NCI-H2171 (cell line): ENCODE measurements at regions not wholly inside any gene's neighbourhood (a gene's known extent, or its start where the extent isn't known, plus 50 kb on each side); places are given as distances from the start of the nearest gene placed in this dataset.

Source experiments
- DNase-seq: peaks from one replicate; lab custom pipeline; 2025; lab: John Stamatoyannopoulos, UW

- no peak for DNase-seq
These were observed 275.5 kb upstream of the TMEM161B start for GRCh38 chr5:88544136-88544645.

GRCh38 chr5:88542786-88543185, 274.1 kb upstream of the TMEM161B start:
- DNase-seq, result no peak

- no peak for DNase-seq
These were observed 271.9 kb upstream of the TMEM161B start for GRCh38 chr5:88540471-88541115.

DNA sequence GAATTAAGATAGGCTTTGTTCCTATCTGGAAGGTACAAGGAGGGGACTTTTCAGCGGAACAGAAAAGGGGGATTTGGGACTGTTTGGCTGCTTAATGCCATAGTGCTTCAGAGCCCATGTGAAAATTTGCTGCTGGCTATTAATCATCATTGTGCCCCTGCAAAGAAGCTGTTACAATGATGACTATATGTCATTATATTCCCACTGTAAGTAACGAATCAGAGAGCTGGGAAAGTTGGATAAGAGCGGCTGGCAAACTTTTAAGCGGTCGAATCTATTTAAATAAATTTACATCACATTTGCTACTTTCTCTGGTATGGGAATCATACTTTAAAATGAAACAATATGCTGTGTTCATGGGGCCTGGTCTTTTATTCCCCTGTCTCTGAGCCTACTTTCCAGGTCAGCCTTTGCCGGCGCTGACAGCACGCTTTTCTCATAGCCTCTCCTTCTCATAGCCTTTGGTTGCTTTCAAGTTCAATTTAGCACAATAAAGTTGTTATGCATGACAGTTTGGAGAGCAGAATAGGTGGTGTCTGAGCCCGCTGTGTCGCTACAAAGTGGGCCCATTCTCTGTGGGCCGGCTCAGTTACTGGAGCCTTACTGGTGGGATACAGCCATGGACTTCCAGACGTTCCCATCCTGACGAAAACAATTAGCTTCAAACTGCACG, 271.2 kb upstream of the TMEM161B start:
- DNase-seq, result no peak

GRCh38 chr5:88539026-88539425, 270.4 kb upstream of the TMEM161B start:
- DNase-seq, result no peak

GRCh38 chr5:88536146-88536545, 267.5 kb upstream of the TMEM161B start:
- no peak for DNase-seq

DNA sequence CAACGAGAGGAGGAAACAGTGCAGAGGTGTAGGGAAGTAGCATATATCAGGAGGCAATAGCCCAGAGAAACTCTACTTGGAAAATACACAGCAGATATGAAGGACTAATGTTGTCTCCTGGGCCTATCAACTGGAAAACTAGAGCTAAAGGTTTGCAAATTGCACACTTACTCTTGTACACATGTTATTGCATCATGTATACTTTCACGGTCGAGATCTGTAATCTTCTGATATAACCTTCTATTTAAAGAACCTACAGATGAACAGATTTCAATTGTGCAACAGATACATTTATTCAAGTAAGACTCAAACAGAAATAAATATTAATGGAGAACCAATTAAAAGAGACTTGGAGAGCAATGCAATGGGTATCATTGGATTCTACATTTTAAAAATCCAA, 256.3 kb upstream of the TMEM161B start:
- DNase-seq, result no peak

DNA sequence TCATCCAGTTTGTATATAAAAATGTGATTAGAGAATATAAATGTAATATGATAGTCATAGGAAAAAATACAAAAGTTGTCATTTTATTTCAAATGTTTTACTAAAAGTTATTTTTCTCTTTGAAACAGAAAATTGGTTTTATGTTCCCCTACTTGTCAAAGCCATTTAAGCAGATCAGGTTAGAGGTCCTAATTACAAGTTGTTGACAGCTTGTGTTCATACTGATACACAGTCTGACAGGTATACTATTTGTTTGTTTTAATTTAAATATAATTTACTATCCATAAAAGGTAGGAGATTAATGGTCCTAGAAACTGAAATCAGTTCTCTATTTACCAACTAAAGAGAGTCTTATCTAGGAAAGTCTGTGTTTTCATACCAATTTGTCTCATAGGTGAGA, 250.4 kb upstream of the TMEM161B start:
- DNase-seq, result no peak

- DNase-seq, result no peak
These were observed 249.7 kb upstream of the TMEM161B start for GRCh38 chr5:88518131-88519016.

DNA sequence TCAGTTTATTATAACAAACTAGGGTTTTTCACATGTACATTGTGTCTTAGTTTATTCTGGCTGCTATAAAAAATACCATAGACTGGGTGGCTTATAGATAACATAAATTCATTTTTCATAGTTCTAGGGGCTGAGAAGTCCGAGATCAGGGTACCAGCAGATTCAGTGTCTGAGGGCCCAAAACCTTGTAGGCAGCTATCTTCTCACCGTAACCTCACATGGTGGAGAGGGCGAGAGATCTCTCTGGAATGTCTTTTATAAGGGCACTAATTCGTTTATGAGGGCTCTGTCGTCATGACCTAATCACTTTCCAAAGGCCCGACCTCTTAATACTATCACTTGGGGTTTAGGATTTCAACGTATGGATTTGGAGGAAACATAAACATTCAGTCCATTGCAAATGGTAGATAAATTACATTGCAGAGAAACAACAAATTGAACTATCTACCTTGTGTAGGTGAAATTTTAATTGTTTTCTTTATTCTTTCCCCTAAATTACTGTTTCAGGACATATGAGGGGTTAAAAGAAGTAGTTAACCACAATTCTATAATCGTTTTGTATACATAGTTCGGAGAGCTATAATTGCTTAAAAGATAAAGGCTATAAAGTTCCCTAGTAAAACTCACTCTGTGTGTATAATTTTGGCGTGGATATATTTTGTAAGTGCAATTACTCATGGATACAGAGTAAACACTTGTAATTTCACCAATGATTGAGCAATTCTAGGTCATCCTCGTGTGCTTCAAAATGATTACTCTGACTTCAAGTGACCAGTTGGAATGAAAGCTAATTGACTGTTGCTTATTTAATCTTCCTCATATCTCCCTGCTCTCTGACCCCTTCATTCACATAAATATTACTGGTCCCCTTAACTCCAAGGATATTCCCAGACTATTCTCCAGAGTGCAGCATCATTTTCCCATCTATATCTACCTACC, 247.5 kb upstream of the TMEM161B start:
- no peak for DNase-seq

DNA sequence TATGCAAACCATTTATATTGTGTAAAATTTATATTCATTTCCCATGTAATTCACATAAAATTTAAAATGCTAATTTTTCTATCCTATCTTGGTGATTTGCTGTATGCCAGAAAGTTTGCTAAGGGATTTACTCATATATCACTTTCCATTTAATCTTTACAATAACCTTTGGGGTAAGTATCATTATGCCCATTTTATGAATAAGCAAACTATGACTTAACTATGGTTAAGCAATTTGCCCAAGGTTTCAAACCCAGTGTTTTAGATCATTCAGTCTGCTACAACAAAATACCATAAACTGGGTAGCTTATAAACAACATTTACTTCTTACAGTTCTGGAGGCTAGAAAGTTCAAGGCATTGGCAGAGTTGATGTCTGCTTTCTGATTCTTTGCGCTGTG, 246.4 kb upstream of the TMEM161B start:
- DNase-seq, result no peak

DNA sequence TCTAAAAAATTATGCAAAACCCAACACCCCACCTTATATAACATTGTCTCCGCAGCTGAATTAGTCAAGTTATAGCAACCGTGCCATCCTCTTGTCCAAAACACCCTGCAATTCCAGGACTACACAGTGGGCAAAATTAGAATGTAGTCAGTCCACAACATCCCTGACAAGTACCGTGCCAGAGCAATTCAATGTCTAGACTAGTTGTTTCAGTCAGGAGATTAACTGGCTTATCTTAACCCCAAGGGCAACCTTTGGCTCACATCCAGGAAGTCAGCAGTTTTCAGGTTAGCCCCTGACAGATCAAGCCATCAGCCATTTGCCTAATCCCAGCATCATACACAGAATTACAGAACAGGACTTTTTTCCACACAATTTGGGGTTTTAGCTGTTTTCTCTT, 240.8 kb upstream of the TMEM161B start:
- no peak for DNase-seq

DNA sequence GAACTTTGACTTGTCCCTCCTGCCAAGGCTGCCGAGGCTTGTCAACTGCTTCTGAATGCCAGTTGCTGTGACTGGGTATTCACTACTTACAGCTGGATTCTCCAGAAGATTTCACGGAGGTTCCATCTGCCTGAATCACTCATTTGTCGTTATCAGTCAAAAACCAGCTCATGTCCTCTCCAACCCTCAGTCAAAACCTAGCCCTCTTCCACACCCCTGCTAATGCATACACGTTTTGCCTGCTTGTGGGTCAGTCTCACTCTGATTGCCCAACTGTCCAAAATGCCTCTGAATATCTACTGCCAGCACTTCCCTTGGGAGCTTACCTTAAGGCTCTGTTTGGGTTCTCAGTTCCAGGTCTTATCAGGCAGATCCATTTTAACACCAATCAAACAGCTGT, 238.6 kb upstream of the TMEM161B start:
- no peak for DNase-seq

- no peak for DNase-seq
These were observed 234.8 kb upstream of the TMEM161B start for GRCh38 chr5:88503406-88503805.

DNA sequence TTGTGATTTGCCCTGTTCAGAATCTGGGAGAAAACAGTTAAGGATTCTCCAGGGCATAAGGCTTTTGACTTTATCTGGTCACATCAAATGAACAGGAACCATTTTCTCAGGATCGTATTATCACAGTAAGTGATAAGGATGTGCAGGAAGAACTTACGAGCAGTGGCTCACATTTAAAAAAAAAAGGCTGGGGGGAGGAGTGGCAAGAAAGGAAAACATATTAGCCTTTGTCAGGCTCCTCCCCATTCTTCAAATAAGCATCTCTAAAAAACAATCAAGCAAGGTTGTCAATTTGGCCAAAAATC, 234.3 kb upstream of the TMEM161B start:
- no peak for DNase-seq

- no peak for DNase-seq
These were observed 233.8 kb upstream of the TMEM161B start for GRCh38 chr5:88502179-88503040.

GRCh38 chr5:88495810-88496209, 227.2 kb upstream of the TMEM161B start:
- no peak for DNase-seq

GRCh38 chr5:88490874-88491273, 222.2 kb upstream of the TMEM161B start:
- no peak for DNase-seq

GRCh38 chr5:88489364-88489763, 220.7 kb upstream of the TMEM161B start:
- no peak for DNase-seq

GRCh38 chr5:88488561-88488960, 219.9 kb upstream of the TMEM161B start:
- DNase-seq, result no peak

DNA sequence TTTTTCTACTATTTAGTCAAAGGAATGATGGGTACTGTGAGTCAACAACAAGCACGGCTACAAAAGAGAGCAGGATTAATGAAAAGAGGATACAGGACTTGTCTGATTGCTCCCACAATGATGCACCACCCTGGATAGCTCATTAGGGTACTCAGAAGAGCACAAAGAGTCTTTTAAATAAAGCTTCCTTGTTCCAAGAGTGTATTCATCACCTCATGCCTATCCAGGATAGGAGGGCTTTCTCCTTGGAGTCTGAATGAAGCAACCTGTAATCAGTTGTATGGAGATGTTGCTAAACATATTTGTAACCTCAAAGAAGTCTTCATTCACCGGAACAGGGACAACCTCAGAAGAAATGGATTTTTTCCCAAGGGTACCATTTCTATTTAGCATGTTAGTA, 219.5 kb upstream of the TMEM161B start:
- DNase-seq, result no peak
